Kidney epithelial cell (primary cell): ENCODE measurements at regions not wholly inside any gene's neighbourhood (a gene's known extent, or its start where the extent isn't known, plus 50 kb on each side); places are given as distances from the start of the nearest gene placed in this dataset.
A peak's percentile ranks its signal among the peaks of the same experiment; 100 is the strongest.
"Not testable (repeated sequence)": the region's sequence is repeated elsewhere in the genome, so short reads cannot be mapped to it uniquely, and the experiment has no call there.

Source experiments
- DNase-seq: peaks from one replicate; pipeline ENCODE4 v3.0.0-alpha.2; 2010; ENCODE audit warnings: low read depth
- H3K27me3 ChIP-seq: 2 replicates; pipeline ENCODE4 v1.6.0; 2011; ENCODE audit warnings: low read length; ENCODE audit not compliant: control insufficient read depth, insufficient read depth
- H3K36me3 ChIP-seq: 2 replicates; pipeline ENCODE4 v1.5.1; 2011; ENCODE audit warnings: low read length; ENCODE audit not compliant: control insufficient read depth, insufficient read depth
- H3K4me3 ChIP-seq: 2 replicates; pipeline ENCODE4 v1.5.1; 2011; ENCODE audit warnings: low read depth, mild to moderate bottlenecking, control low read depth, low read length
- CTCF ChIP-seq: IDR thresholded peaks from 2 replicates; pipeline ENCODE4 v1.5.1; 2011; ENCODE audit warnings: mild to moderate bottlenecking, moderate library complexity, low read length, control low read depth, inconsistent platforms; ENCODE audit not compliant: insufficient read depth, poor library complexity, severe bottlenecking

- no peak overlapping the region for H3K4me3 ChIP-seq
- H3K36me3 ChIP-seq: no peaks in the 10 kb centered on the region
- no peaks in the 10 kb centered on the region for H3K27me3 ChIP-seq
- TF ChIP-seq CTCF: no peak
- DNase-seq: no peak
Observed at GRCh38 chr2:16908656-16909055, 243.0 kb upstream of the CYRIA start.

GRCh38 chr2:16907645-16908282, 242.1 kb upstream of the CYRIA start:
- no peaks in the 10 kb centered on the region for H3K27me3 ChIP-seq
- DNase-seq: no peak
- TF ChIP-seq CTCF: no peak
- H3K36me3 ChIP-seq: no peaks in the 10 kb centered on the region
- H3K4me3 ChIP-seq: no peak overlapping the region

- not testable (repeated sequence) for H3K4me3 ChIP-seq, H3K27me3 ChIP-seq, H3K36me3 ChIP-seq, DNase-seq
Observed at GRCh38 chr2:16905325-16905724, 239.7 kb upstream of the CYRIA start.

GRCh38 chr2:16900405-16901025, 234.9 kb upstream of the CYRIA start:
- no peak for DNase-seq
- no peaks in the 10 kb centered on the region for H3K27me3 ChIP-seq

GRCh38 chr2:16899958-16900357, 234.3 kb upstream of the CYRIA start:
- no peak for DNase-seq
- Histone ChIP-seq H3K4me3 (no peak overlapping the region), H3K27me3 (no peaks in the 10 kb centered on the region), H3K36me3 (no peaks in the 10 kb centered on the region)
- TF ChIP-seq CTCF: no peak

More at GRCh38 chr2:16900405-16901025, 234.9 kb upstream of the CYRIA start:
- TF ChIP-seq CTCF: peak; percentile 75
- no peak overlapping the region for H3K4me3 ChIP-seq
- H3K36me3 ChIP-seq: no peaks in the 10 kb centered on the region

GRCh38 chr2:16890081-16890480, 224.4 kb upstream of the CYRIA start:
- Histone ChIP-seq H3K27me3 (no peaks in the 10 kb centered on the region), H3K36me3 (no peaks in the 10 kb centered on the region), H3K4me3 (no peak overlapping the region)
- no peak for TF ChIP-seq CTCF
- no peak for DNase-seq
